SHP77 (cell line): ENCODE measurements at regions not wholly inside any gene's neighbourhood (a gene's known extent, or its start where the extent isn't known, plus 50 kb on each side); places are given as distances from the start of the nearest gene placed in this dataset.

Experiments
- DNase-seq, 2 experiments: peaks; one replicate each; lab custom pipeline; 2025; lab: John Stamatoyannopoulos, UW

DNA sequence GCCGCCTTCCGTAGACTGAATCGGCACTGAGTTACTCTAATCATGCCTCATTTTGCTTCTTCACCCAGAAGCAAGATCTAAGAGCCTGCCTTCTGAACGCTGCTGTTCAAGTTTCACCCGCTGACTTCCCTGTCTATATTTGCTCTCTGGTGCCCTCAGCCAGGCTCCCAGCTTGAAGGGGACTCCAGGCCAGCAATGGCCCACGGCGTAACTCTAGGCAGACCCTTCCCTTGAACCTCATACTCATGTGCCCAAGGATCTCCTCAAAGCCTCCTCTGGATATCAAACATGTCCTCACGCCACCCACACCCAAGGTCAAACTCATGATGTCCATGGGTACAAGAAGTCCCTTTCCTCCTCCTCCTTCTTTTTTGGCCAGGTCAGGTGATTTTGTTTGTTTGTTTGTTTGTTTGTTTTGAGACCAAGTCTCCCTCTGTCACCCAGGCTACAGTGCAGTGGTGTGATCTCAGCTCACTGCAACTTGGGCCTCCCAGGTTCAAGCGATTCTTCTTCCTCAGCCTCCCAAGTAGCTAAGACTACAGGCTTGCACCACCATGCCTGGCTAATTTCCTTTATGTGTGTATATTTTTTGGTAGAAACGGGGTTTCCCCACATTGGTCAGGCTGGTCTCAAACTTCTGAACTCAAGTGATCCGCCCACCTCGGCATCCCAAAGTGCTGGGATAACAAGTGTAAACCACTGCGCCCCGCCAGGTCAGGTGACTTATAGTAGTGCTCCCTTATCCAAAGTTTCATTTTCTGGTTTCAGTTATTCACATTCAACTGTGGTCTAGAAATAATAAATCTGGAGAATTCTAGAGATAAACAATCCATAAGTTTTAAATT lies 239.0 kb downstream of the SYK start:
- no peak for DNase-seq

DNA sequence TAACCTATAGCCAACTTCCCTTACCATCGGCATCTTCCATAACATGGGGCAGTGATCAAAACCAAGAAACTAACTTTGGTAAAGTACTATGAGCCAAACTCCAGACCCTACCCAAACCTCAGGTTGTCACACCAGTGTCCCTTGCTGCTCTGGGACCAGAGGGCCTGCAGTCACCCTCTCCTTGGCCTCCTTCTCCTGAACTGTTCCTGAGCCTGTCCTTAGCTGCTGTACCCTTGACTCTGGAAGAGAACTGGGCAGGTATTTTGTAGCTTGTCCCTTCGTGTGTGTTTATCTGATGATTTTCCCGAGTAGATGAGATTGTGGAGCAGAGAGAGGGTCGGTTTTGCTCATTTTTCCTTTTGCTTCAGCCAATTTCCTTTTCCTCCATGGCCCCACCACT lies 240.4 kb downstream of the SYK start:
- DNase-seq: no peak

DNA sequence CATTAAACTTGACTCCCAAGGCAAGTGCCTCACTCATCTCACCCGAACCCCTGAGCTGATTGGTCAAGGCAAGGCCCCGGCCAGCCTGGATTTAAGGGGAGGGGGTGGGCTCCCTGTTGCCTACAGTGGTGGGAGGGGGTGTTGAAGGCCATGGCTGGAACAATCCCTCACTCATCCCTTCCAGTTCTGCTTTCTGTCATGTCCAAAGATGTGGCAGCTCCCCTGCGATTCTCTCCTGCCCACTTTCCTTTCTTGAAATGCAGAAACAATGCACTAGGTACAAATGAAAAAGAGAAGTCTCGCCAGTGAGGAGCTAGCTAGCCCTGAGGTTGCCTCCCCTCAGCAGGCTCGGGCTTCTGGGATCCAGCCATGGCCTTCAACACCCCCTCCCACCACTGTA lies 240.9 kb downstream of the SYK start:
- no peak for DNase-seq

DNA sequence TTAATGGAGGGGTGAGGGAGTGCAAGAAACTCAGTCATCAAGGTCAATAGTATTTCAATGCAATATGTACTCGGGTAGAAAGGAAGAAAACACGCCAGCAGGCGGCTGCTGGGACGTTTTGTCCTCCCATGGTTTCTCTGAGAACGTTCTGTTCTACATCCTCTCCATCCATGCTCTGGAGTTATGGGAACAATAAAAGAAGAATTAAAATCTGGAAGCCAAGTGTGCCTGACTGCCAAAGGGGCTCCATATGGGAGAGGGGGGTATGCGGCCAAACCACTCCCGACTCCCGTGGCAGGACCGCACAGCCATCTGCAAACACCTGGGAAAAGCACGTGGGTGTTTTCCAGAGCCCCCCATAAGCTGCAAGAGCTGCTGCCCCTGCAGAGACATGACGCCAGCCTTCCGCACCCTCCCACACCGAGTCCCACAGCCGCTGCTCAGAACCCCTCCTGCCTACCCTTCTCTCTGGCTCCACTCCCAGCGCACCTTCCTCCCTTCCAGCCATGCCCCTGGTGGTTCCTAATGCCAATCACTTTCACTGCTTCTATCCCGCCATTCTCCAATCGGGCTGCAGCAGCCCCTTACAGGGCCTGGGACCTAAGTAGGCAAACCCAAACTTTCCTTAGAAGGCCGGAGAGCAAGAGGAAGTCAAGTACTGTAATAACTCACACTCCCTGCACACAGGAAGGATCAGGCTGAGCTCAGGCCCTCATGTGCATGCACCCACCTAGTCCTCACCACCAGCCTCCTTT lies 241.6 kb downstream of the SYK start:
- DNase-seq: no peak

DNA sequence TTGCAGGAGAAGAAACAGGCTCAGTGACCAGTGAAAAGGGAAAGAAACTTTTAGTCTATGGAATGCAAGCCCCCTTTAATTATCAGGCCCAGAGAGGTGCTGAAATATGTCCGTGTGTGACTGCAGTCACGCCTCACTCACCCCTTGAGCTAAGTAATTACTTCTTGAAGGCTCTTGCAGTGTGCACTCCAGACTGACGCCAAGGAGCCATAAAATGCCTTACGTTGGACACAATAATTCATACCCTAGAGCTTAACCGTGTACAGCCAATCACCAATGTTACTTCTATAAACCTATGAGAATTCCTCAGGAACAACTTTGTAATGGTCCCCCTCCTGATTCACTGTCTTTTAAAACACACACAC lies 242.2 kb downstream of the SYK start:
- no peak for DNase-seq

DNA sequence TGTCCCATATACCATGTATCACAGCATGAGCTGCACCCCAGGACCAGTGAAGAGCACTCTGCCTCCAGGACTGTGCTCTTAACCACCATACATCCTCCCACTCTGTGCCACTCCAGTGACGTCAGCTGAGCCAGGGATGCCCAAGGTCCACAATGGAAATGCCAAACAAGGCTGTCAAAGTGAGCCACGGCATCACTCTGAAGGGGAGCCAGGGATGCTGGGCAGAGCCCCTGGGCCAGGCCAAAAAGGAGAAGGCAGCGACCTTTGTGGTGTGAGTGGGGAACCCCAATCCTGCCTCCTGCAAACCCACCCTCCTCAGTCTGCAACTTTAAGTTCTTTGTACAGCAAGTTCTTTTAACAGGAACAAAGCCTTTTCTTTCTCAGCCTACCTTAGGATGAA lies 242.7 kb downstream of the SYK start:
- no peak for DNase-seq

DNA sequence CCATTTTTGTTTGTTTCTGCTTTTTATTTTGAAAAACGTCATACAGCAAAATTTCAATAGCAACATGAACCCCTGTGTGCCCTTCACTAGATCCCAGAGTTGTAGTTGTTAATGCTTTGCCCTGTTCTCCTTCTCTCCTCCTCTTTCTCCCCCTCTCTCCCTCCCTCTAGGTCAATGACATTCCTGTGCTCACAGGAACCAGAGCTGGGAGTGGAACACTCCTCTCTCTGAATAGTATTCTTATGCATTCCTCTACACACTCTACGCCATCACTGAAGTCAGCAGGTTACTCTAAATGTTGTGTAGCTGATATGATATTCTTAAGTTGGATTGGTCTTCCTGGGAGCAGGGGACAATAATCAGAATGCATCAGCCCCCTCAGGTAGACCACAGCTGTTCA lies 243.4 kb downstream of the SYK start:
- DNase-seq: no peak

DNA sequence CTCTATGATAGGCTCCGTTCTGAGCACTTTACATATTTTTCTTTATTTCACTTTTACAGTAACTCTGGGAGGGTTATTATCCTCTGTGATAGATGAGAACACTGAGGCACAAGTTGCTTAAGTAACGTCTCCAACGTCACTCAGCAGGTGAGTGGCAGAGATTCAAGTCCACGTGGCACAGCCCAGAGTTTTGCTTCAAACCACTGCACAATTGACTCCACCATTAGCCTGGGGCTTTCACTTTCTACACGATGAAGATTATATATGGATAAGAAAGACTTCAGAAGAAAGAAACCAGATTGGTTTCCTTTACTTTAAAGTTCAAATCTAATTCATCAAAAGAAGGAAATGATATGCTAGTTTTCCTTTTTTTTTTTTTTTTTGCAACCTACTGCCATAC lies 245.9 kb downstream of the SYK start:
- DNase-seq: no peak

DNA sequence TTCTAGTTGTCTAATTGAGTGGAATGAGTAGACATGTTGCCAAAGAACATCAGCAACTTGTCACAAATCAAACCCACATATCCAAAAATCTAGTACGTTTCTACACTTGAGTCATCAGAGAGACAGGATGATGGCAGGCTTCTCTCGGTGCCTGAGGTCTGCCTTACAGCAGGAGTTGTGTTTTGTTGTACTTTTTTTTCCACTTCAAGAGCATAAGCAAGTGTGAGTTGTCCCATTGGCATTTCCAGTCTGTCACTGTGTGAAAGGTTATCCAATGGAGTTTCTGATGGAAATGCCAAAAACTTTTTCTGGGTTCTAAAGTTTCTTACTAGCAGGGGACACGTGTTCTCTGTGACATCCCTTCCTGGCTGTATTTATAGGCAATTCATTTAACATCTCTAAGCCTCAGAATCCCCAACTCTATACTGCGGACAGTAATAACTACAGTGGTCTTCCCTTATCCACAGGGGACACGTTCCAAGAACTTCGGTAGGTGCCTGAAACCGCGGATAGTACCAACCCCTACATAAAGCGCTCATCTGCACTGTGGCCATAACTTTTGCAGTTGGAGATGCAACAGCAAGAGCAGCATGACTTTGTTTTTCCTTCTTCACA lies 246.5 kb downstream of the SYK start:
- DNase-seq: no peak

DNA sequence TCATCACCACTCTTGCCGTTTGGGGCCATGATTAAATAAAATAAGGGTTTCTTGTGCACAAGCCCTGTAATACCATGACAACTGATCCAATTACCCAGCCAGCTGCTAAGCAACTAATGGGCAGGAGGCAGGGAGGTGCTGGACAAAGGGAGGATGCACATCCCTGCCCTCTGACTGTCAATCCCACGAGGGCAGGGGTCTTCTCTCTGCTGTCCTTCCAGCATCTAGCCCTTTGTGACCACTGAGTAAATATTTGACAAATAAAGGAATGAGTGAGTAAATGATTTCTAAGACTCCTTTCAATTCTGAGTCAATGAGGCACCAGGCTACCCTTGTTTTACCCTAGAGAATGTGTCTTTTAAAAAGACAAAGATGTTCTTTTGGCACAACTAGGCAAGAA lies 247.1 kb downstream of the SYK start:
- DNase-seq: no peak

DNA sequence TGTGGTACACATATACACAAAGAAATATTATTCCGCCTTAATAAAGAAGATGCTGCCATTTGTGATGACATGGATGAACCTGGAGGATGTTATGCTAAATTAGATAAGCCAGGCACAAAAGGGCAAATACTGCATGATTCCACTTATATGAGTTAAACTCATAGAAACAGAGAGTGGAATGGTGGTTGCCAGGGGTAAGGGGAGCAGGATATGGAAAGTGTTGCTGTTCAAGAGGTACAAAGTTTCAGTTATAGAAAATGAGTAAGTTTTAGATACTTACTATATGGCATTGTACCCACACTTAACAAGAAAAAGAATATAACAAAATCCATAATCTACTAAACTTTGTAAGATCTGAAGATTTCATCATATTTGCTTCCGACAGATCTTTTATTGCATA lies 252.2 kb downstream of the SYK start:
- DNase-seq: no peak

DNA sequence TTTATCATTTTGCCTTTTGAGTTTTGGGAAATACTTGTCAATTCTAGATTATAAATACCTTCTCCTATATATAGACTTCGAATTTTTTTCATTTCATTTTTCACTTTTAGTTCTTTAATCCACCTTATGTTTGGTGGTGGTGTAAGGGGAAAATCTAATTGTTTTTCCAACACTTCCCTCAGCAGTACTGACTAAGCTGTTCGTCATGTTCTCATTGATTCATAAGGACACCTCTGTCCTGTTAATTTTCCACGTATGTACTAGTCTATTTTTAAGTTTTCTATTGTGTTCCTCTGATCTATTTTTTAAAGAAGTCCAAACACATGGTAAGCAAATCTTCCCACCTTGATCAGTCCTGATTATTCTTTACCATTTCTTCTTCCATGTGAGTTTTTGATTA lies 254.2 kb downstream of the SYK start:
- DNase-seq: no peak

DNA sequence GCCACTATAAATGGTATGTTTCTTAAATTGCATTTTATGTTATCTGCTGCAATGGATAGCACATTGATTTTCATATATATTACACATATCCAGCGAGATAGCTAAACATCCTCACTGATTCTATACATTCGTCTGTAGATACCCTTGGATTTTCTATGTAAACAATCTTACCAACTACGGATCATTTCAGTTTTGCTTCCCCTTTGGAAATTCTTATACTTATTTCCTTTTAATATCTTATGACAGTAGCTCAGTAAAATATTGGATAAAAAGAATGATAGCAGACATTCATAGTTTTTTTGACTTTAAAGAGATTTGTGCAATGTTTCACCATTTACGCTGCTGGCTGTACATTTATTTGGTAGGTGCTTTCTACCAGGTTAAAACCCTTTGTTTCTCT lies 254.9 kb downstream of the SYK start:
- DNase-seq: no peak

DNA sequence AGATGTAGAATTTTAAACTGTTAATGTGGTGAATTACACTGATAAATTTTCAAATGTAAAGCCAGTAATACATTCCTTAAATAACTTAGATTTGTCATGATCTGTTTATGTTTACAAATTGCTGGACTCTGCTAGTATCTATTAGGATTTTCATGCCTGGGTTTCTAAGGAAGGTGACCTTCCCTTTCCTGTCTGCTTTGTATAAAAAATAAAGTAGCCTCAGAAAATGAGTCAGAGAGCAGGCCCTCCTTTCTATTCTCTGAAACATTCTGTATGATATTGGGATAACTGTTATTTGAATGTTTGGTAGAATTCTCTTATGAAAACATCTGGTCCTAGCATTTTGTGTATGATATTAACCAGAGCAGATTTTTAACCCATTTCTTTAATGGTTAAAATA lies 255.3 kb downstream of the SYK start:
- DNase-seq: no peak

DNA sequence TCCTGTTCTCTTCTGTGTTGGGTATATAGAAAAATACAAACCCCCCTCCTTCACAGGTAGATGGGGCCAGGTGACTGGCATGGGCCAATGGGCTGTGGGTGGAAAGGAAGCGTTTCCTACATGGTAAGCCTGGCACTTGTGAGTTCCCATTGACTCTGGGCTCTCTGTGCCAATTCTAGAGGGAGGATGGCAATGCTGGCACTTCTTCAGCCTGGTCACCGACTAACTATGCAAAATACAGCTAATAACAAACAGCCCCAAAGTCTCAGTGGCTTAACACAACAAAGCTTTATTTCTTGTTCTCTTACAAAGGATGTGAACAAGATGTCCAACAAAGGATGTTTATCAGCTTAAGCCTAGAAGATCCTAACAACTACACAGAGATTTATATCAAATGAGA lies 258.1 kb downstream of the SYK start:
- DNase-seq: no peak

DNA sequence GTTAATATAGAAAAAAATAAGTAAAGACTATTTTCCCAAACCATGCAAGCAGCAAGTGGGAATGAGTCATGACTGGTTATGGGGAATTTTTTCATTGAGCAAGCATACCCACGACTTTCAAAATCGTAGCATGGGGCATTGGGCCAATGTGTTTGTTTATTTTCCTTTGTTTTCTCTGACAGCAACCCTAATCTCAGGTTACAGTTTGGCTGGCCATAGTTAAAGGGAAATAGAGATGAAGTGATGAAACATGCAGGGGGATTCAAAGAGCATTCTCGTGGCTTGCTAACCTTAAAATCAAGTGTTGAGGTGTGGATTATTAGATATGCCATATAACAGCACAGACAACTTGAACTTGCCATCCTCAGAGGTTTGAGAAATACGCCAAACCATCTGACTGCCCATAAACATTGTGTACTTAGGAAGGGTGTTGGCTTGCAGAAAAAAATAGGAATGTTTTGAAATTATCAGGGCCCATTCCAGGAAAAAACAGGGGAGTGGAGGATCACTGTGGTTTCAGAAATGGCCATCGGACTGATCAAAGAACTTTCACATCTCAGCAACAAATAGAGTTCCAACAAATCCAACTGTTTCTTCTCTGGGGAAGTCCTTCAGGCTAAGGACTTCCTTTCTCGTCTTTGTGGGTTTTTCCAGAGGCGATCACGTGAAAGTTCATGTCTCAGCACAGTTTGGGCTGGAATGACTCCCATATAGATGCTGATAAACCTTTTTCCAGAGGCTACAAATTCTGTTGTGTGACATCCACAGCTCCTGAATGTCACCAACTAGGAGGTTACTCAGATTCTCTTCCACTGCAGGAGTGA lies 259.1 kb downstream of the SYK start:
- DNase-seq: peak in 1 of 2 experiments; percentile 48

DNA sequence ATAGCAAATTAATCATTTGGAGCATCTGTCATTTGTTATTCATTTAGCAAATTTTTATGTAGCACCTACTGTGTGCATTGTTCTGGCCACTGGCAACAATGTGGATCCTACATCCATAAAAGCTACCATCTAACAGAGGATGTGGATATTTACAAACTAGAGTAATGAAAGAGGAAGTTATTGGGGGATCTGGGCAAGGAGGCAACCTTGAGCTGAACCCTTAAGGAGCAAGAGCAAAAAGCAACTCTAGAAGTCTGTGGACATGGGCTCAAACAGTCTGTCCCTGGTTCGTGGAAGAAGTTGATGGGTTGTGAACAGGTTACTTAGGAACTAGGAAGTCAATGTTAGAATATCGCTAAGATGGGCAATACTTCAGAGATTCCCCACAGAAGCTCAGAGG lies 259.9 kb downstream of the SYK start:
- DNase-seq: no peak

DNA sequence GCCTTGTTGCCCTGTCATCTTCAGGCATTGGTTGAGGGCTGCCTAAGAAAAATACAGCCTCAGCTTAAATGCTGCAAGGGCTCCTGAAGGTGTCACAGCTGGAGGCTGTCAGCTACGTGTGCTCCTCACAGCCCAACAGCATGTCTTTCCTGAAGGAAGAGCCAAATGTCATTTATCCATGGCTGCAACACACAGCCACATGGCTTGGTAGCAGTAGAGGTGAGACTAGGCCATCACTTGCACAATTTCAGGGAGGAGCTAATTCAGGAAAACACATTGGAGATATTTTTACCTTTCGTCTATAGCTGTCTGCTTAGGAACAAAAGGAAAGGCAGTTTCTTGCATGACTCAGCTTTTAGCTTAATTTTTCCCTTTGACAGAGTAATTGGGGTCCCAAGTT lies 260.7 kb downstream of the SYK start:
- no peak for DNase-seq

DNA sequence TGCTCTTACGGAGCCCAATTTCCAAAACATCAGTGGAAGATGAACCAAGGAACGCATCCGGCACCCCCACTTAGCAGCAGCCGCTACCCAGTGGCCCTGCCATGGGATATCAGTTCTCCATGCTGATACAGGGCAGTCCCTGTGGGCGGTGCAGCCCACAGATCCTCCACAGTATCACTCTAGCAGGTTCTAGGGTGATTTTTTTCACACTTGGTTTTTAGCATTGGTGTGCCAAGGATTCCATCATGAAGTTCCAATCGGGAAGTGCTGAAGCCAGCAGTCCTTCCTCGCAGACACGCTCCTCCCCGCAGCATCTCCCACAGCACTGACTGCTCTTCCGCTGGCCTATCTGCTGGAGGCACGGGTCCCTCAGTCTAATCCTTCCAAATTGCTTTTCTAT lies 261.9 kb downstream of the SYK start:
- DNase-seq: no peak

DNA sequence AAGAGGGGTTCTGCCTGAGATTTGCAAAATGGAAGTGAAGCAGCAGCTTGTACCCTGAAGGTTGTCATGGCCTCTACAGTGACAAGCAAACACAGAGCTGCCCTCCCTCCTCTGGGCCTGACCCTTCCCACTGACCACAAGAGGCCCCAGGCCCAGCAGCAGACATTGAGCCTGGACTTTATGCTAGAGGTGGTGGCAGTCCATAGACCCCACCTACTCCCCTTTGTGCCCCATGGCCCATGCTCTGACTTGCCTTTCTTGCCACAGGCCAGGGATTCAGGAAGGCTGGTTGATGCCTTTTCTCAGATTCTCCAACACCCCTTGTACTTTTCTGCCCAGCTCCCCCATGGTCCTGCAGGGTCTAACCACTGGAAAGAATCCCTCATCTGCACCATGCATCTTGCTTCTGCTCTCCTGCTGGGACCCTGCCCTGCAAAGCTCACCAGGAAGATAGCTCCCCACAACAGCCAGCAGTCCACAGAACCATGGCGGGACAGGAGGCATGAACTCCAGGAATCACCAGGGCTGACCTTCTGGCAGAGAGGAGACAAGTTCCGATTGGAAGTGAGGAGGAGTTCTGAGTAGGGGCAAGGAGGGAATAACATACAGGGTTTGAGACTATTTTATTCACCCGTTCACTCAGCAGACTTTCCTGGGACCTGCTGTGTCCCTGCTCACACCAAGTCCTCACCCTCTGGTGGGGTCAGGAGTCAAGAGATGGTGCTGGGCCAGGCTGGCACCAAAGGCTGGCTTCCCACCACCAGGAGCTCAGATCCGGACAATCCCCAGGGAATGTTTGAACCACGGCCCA lies 263.8 kb downstream of the SYK start:
- no peak for DNase-seq

DNA sequence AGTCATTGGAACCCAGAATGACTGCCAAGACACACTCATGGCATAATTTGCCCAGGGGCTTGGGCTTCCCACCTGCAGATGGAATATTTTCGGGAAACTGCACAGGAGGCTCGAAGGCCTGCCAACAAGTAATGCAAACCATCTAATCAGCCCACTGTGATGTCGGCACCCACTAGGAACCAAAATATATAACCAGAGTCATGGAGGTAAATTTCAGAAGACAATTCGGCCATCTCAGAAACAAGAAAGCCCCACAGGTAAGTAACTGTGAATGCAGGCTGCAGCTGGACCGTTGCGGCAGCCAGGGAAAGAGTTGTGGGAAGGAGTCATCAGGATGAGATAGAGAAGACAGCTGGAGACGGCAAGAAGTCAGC lies 264.4 kb downstream of the SYK start:
- DNase-seq: no peak

DNA sequence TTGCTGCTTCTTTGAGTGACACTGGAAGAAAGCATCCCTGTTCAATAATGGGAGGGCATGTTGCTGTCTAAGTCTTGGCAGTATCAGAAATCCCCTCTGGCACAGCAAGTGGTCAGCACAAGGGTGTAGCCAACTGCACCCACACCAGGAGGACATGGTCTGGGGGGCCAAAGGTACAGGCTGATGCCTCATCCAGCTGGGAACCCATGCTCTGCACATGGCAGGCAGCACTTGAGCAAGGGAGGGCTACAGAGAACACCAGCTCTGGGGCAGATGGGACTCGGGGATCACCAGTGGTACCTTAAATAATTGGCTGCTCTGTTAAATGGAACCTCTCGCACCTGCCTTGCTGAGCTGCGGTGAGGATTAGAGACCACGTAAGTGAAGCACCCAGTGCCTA lies 265.2 kb downstream of the SYK start:
- no peak for DNase-seq
